ENCODE measurements at regions not wholly inside any gene's neighbourhood (a gene's known extent, or its start where the extent isn't known, plus 50 kb on each side); places are given as distances from the start of the nearest gene placed in this dataset.
"Not testable (repeated sequence)": the region's sequence is repeated elsewhere in the genome, so short reads cannot be mapped to it uniquely, and the experiment has no call there.

DNA sequence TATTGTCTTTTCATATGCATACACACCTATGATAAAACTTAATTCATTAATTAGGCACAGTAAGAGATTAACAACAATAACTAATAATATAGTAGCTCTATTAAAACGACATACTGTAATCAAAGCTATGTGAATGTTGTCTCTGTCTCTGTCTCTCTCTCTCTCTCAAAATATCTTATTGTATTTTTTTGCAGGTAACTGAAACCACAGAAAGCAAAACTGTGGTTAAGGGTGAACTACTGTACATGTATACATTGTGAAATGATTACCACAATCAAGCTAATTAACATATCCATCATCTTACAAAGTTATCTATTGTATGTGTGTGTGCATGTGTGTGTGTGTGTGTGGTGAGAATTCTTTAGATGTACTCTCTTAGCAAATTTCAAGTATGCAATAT lies 242.0 kb upstream of the RSPO3 start:
- TF ChIP-seq, protein P1, sequence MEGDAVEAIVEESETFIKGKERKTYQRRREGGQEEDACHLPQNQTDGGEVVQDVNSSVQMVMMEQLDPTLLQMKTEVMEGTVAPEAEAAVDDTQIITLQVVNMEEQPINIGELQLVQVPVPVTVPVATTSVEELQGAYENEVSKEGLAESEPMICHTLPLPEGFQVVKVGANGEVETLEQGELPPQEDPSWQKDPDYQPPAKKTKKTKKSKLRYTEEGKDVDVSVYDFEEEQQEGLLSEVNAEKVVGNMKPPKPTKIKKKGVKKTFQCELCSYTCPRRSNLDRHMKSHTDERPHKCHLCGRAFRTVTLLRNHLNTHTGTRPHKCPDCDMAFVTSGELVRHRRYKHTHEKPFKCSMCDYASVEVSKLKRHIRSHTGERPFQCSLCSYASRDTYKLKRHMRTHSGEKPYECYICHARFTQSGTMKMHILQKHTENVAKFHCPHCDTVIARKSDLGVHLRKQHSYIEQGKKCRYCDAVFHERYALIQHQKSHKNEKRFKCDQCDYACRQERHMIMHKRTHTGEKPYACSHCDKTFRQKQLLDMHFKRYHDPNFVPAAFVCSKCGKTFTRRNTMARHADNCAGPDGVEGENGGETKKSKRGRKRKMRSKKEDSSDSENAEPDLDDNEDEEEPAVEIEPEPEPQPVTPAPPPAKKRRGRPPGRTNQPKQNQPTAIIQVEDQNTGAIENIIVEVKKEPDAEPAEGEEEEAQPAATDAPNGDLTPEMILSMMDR (IDR thresholded peaks at IDR 0.05; ENCODE audit: low read depth, low read length), result no peak

DNA sequence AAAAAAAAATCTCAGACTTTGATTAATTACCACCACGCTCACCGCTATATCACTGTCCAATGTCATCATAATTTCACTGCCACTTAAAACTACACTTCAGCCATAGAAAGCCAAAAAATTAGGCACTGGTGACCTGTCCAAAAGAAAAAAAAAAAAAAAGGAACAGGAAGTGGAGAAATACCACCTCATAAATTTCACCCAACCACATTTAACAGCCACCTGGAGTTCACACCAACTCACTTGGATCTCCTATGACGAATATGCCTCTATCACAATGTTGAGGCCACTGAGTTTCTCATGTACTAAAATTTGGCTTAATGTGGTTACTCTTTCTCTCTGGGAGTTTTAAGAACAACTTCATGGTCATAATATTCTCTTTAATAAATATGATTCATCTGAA lies 237.5 kb upstream of the RSPO3 start:
- H3K4me3 ChIP-seq (ENCODE audit: low read depth, low read length), result no peak overlapping the region
- TF ChIP-seq, protein P1 (IDR thresholded peaks at IDR 0.05; ENCODE audit: low read depth, low read length), result no peak

More for the DNA sequence above, 242.0 kb upstream of the RSPO3 start:
- no peak overlapping the region for H3K4me3 ChIP-seq (ENCODE audit: low read depth, low read length)

DNA sequence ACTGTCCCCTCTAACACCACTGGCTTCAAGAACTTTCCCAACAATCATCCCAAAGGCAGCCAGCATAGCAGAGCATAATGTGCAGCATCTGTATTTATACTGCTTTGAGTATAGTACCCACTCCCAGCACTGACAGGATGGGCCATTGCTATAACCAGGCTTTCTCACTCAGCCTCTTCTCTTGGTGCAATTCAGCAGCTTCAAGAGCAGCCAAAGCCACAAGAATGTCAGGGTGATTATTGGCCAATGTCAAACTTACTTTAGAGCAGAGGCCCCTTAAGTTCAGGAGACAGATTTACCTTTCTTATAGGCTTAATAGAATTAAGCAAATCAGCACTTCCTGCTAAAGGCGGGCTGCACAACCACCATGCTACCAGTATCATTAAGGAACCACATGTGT lies 232.4 kb upstream of the RSPO3 start:
- no peak overlapping the region for H3K4me3 ChIP-seq (ENCODE audit: low read depth, low read length)
- TF ChIP-seq, protein P1 (IDR thresholded peaks at IDR 0.05; ENCODE audit: low read depth, low read length), result no peak

DNA sequence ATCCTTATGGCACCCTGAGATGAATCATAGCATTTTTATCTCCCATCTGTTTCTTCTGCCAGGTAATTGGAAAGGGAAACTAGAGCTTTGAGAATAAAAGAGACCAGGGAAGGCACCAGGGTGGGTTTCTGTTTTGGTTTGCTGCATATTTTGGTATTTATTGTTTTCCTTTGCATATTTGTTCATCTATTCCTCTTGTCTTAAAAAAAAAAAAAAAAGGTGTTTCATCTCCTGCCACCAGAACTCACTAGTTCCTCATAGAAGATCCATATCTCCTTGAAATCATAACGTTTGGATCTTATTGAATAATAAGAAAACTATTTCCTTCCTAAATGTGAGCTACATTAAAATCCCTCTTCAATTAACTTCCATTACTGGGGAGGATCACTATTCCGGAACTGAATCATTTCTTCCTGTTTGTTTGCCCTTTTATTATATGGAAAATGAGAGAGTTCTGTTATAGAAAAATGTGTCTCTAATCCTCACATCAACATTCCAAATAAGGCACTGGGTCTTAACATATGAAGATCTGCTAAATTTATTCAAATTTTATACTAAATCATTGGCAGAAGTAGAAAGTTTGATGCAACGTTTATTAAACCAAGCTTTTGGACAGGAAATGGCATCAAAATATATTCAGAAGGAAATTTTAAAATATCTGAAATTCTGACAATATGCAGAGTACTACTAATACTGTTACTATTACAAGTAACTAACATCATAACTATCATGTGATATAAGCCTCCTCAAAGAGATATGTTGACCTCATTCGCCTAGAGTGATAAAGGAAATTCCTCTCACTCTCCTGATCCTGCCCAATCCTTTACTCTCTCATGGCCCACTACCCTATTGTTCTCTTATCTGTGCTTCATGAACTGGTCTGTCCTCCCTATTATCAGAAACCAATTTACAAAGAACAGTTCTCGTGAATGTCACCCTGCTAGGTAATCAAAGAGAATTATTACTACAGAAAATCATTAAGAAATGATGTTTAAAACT lies 229.4 kb upstream of the RSPO3 start:
- TF ChIP-seq, protein P1 (IDR thresholded peaks at IDR 0.05; ENCODE audit: low read depth, low read length), result no peak
- no peak overlapping the region for H3K4me3 ChIP-seq (ENCODE audit: low read depth, low read length)

DNA sequence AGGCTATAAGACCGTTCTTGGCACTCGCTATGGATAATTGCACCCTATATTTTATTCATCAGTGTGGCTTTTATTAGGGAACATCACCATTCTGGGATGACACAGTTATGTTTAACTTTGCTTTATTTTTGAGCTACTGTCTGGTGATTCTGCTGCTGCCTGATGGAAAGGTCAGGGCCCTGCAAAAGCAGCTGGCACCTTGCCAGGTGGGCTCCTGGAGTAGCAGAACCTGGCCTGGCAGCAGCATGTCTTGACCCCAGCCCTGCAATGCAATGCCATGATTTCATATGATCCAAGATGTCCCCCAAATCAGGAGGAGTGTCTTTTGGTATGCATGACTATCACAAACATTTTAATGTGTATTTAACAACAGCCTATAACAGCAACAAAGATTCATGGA lies 228.4 kb upstream of the RSPO3 start:
- TF ChIP-seq, protein P1 (IDR thresholded peaks at IDR 0.05; ENCODE audit: low read depth, low read length), result no peak
- no peak overlapping the region for H3K4me3 ChIP-seq (ENCODE audit: low read depth, low read length)

DNA sequence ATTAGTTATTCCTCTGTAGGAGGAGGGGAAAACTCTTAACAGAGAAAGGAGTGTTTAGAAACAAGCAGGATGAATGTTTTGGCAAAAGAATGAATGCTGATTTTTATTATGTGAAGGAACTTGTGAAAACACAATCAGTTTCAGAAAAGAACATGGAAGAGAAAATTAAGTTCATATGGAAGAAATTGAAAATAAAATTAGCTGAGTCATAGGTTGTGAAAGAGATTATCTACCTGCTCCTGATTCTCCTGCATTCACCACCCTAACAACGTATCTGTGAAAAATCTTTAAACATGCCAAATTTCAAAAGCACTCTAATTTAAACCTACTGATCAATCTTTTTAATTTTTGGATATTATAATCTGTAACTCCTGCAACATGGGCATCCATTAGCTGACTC lies 227.3 kb upstream of the RSPO3 start:
- no peak overlapping the region for H3K4me3 ChIP-seq (ENCODE audit: low read depth, low read length)
- TF ChIP-seq, protein P1 (IDR thresholded peaks at IDR 0.05; ENCODE audit: low read depth, low read length), result no peak

DNA sequence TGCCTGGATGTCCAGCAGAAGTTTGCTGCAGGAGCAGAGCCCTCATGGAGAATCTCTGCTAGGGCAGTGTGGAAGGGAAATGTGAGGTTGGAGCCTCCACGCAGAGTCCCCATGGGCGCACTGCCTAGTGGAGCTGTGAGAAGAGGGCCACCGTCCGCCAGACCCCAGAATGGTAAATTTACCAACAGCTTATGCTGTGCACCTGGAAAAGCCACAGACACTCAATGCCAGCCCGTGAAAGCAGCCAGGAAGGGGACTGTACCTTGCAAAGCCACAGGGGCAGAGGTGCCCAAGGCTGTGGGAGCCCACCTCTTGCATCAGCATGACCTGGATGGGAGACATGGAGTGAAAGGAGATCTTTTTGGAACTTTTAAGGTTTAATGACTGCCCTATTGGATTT lies 225.6 kb upstream of the RSPO3 start:
- H3K4me3 ChIP-seq (ENCODE audit: low read depth, low read length), result not testable (repeated sequence)
